HG03565 (cell line): ENCODE measurements at regions not wholly inside any gene's neighbourhood (a gene's known extent, or its start where the extent isn't known, plus 50 kb on each side); places are given as distances from the start of the nearest gene placed in this dataset.
"Not testable (repeated sequence)": the region's sequence is repeated elsewhere in the genome, so short reads cannot be mapped to it uniquely, and the experiment has no call there.

Experiments
- ATAC-seq: cut with Tn5 transposase; IDR thresholded peaks from one replicate; pipeline ENCODE4 v1.9.1; 2021; ENCODE audit warnings: mild to moderate bottlenecking, moderate library complexity; ENCODE audit not compliant: unreplicated experiment

GRCh38 chr15:69876064-69876940, 221.4 kb downstream of the TLE3 start:
- ATAC-seq: no peak

DNA sequence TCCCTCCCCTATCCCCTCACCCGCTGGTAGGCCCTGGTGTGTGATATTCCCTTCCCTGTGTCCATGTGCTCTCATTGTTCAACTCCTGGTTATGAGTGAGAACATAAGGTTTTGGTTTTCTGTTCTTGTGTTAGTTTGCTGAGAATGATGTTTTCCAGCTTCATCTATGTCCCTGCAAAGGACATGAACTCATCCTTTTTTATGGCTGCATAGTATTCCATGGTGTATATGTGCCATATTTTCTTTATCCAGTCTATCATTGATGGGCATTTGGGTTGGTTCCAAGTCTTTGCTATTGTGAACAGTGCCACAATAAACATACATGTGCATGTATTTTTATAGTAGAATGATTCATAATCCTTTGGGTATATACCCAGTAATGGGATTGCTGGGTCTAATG, 217.8 kb downstream of the TLE3 start:
- not testable (repeated sequence) for ATAC-seq

- ATAC-seq: no peak
These were observed 217.0 kb downstream of the TLE3 start for GRCh38 chr15:69880571-69881301.

- no peak for ATAC-seq
These were observed 216.4 kb downstream of the TLE3 start for GRCh38 chr15:69881302-69881670.

- ATAC-seq: peak; percentile 43
These were observed 216.0 kb downstream of the TLE3 start for GRCh38 chr15:69881766-69882165.

DNA sequence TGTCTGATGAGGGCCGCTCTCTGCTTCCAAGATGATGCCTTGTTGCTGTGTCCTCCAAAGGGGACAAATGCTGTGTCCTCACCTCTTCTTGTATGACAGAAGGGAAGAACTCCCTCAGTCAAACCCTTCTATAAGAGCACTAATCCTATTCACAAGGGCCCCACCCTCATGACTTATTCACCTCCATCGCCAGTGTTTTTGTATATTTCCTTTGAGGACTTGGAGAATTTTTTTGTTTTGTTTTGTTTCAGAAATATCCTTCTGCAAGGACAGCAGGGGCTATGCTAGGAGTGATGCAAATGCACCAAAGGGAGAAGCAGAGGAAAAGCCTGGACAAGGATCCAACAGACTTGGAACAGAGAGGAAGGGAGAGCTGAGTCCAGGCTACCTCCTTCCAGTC, 214.4 kb downstream of the TLE3 start:
- ATAC-seq: no peak

DNA sequence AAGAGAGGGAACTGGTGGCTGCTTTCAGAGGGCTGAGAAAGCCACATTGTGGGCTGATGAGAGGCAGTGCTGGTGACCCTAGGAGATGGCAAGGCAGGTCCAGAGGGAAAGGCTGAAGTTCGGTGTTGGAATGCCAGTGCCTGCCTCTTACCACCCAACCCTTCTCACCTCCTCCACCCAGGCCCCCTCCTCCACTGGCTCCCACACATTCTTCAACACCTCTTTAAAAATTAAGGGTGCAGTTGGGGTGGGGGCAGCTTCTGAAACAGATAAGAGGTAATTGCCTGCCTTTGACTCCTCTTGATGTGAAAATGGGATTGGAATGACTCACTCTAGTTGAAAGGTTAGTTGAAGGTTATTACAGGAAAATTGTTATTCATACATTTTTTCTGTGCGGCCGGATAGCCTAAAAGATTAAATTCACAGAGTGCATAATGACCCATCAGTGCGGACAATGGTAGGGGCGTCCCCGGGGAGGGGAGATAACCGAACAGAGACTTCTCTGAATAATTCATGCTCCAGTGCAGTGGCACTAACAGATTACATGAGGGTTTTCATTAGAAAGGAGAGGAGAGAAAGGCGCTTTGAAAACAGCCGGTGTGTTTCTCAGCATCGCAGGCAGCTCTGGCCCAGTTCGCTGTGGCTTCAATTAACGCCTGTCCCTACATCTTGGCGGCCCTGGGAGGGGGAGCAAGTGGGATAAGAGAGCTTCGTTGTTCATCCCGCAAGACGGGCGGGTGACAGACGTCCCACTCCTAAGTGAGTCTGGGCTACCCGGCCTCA, 212.4 kb downstream of the TLE3 start:
- ATAC-seq: no peak

DNA sequence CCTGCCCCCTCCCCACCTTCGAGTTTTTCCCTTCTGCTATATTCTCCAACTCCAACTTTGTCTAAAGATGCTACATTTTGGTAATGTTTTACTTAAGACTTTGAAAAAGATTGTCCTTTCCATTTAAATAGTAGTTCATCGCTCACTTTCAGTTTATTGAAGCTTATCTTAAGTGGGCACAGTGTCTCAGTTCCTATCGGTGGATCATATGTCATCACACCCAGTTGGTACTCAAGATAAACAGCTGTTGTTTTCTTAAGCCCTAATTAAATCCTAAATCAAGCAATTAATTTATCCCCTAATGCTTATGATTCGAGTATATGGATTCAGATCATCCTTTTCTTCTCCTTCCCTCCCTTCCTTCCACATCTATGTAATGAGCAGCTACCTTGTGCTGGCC, 210.7 kb downstream of the TLE3 start:
- ATAC-seq: no peak

- no peak for ATAC-seq
These were observed 210.2 kb downstream of the TLE3 start for GRCh38 chr15:69887553-69887952.

GRCh38 chr15:69888406-69888805, 209.3 kb downstream of the TLE3 start:
- no peak for ATAC-seq

DNA sequence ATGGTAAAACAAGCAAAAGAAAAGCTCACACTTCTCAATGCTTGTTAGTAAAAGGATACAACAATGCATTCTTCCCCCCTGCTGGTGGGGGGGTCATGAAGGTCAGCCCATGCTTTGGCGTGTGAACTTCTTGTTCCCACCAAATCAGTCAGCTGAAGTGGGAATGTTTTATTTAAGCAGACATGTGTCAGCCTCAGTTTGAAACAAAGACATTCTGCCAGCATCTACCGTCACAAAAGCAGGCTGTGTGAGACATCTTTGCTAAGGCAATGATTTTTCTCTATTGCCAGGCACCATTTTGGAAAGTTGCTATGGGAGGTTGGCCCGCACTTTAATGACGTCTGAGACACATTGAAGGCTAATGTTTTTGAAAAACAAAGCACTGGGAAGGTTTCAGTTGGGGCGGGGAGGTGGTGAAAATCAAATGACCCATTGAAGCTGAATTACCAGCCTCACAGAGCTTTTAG, 206.6 kb downstream of the TLE3 start:
- no peak for ATAC-seq

GRCh38 chr15:69891606-69892005, 206.1 kb downstream of the TLE3 start:
- ATAC-seq: no peak

GRCh38 chr15:69892351-69892750, 205.4 kb downstream of the TLE3 start:
- no peak for ATAC-seq

GRCh38 chr15:69893086-69893485, 204.6 kb downstream of the TLE3 start:
- no peak for ATAC-seq

GRCh38 chr15:69893863-69894262, 203.9 kb downstream of the TLE3 start:
- ATAC-seq: no peak

DNA sequence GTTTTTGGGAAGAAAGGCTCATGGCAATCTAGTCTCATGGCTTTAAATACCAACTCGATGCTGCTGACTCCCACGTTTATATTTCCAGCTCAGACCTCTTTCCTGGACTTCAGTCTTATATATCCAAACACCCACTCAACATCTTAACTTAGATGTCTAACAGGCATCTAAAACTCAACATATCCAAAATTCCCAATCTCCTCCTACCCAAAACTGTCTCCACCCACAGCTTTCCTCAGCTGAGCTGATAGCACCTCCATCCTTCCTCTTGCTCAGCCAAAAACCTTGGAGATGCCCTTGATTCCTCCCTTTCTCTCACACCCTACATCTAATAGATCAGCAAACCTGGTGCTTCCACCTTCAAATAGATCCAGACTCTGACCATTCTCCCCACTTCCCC, 202.5 kb downstream of the TLE3 start:
- no peak for ATAC-seq

- ATAC-seq: no peak
These were observed 201.1 kb downstream of the TLE3 start for GRCh38 chr15:69896606-69897005.

GRCh38 chr15:69897061-69897460, 200.7 kb downstream of the TLE3 start:
- no peak for ATAC-seq

DNA sequence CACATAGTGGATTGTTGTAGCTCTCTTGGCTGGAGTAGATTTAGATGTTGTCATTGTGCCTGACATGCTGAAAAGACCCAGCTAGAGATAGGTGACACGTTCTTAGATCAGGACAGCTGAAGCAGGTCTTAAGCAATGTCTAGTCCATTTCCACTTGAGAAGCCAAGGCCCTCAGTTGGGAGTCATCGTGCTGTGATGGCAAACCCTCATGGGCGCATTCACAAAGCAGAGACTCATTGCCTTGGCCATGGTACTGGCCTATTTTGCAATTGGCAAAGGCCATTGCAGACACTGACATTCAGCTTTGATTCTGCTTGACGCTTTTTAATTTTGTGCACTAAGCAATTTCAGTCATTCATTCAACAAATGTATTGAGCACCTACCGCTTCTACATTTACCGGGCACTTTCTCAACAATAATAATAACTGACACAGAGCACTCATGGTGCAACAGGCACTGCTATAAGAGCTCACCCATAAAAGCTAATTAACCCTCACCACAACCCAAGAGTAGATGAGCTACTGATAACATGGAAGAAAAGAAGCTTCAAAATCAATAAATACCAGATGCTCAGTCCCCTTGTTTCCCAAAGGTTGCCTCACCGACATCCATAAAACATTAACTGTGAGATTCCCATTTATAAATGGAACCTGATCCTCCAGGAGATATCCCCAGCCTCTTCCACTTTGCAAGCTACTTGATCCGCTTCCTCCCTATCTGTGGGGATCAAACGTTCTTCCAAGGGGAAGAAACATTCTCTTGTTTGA, 200.1 kb downstream of the TLE3 start:
- no peak for ATAC-seq

DNA sequence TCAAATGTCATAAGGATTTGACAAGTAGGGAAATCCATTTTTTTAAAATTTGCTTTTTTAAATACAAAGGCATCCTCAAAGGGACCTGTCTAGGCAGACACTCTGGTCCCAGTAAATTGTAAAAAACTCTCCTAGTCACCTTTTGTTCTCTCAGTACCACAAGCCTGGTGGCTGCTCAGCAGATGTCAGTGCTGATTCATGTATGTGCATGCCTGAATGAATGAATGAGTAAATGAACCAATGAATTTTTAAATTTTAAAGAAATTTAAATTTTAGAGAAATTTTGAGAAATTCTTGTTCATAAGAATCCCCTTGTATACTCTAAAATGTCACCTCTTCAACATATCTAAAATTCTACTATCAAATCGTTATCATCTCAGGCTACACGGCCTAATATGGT, 199.5 kb downstream of the TLE3 start:
- ATAC-seq: no peak
